ENCODE measurements at regions not wholly inside any gene's neighbourhood (a gene's known extent, or its start where the extent isn't known, plus 50 kb on each side); places are given as distances from the start of the nearest gene placed in this dataset.

- no peak for DNase-seq (ENCODE audit: low spot score)
Measured at GRCh38 chr18:67977067-67977616, 460.6 kb upstream of the DSEL start.

- no peak for DNase-seq (ENCODE audit: low spot score)
Measured at GRCh38 chr18:67973916-67974315, 457.4 kb upstream of the DSEL start.

DNA sequence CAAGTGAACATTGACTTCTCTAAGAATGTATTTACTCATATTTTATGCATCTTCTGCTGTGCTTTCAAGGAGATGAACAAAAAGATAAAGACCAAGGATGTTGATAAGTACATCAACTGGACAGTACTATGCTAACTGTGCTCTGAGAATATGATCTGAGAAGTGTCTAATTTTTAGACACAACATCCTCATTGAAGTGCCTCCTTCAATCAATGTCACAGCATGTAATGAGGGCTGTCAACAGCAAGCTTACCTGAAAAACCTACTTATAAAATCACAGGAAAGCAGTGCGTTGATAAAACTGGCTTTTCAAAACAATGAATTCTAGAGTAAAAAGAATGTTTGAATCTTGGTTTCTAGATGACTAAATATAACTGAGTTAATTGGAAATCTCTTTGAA, 452.9 kb upstream of the DSEL start:
- no peak for DNase-seq (ENCODE audit: low spot score)

DNA sequence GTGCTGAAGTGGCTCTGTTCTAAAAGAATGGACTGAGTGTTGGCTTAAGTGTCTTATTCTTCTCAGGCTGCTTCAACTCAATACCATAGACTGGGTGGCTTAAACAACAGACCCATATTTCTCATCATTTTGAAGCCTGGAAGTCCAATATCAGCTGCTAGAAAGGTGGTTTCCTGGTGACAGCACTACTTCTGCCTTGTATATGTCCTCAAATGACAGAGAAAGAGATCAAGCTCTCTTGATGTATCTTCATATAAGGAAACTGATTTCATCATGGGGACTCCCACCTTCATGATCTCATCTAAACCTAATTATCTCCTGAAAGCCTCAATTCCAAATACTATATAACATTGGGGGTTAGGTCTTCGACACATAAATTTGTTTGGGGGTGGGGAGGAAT, 449.7 kb upstream of the DSEL start:
- no peak for DNase-seq (ENCODE audit: low spot score)

- no peak for DNase-seq (ENCODE audit: low spot score)
Measured at GRCh38 chr18:67964462-67964861, 447.9 kb upstream of the DSEL start.

DNA sequence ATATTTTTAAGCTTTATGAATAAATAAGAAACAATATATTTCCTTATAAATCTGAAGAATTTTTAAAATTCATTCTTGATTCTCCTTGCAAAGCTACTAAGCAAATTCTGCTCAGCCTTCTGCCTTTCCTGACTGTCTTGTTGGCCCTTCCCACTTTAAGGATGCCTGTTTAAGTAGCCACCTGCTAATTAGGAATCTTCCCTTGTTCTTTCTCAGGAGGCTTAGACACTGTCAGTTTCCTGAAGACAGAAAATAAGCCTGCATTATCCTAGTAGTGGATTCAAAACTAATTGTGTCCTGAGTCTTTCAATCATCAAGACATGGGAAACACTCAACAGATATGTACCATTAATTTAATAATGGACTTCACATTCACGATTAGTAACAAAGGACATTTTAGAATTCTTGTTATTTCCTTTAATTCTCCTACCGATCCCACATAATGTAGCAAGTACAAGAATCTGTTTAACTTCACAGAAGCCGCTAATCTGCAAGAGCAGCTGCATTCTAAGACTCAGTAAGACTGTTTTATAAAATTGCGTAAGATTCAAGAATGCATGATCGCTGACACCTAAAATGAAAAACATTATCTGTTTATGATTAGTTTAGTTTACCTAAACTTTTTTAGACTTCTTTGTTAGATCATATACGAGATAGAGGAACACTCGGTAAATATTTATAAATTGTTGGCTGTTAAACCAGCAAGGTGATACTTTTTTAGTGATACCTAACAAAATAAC, 445.4 kb upstream of the DSEL start:
- no peak for DNase-seq (ENCODE audit: low spot score)

DNA sequence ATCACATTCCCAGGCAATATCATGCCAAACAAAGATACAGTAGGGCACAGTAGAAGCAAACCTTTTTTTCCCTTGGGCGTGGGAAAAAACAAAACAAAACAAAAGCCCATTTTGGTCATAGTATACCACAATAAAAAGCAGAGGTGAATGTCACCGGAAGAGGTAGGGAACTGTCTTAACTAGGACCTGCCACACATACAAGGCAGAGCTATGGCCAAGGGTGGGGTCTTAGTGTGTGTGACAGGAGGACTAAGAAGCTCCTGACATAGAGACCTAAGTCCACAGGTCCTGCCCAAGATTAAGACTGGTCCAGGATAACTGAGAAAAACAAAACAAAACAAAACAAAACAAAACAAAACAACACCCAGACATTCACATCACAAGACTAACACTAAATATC, 441.2 kb upstream of the DSEL start:
- no peak for DNase-seq (ENCODE audit: low spot score)

GRCh38 chr18:67954594-67954993, 438.1 kb upstream of the DSEL start:
- DNase-seq (ENCODE audit: low spot score) = no peak

DNA sequence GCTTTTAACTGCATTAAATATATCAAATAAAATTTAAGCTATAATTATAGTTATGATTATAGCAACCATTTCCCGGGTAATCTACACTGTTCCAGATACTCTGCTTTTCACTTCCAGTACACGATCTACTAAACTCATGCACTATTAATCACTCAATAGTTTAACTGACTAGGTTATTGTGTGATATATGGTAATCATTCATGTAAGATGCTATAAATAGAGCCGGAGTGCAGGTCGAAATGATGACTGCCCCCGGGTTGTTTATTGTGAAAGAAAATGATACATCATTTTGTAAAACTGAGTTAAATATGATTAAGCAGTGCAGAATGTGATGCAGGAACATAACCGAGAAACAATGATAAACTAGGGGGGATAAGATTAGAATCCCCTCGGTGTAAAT, 434.6 kb upstream of the DSEL start:
- no peak for DNase-seq (ENCODE audit: low spot score)

DNA sequence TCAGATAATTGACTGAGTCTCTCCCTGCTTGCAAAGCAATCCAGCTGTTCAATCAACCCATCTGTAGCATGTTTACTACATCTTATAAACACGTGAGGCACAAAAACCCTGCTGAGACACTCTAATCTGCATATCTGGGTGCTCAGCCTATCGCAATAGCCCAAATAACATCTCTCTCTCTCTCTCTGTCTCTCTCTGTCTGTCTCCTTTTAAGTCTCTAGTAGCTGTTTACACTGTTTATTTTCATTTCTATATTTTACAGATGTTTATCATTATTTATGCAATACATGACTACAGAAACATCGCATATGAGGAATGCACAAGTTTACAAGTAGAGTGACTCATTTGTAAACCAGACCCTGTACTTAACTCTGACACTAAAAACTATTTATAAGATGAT, 422.1 kb upstream of the DSEL start:
- no peak for DNase-seq (ENCODE audit: low spot score)

- no peak for DNase-seq (ENCODE audit: low spot score)
Measured at GRCh38 chr18:67935638-67936037, 419.1 kb upstream of the DSEL start.

- DNase-seq (ENCODE audit: low spot score) = no peak
Measured at GRCh38 chr18:67933271-67933670, 416.8 kb upstream of the DSEL start.

GRCh38 chr18:67932271-67932670, 415.8 kb upstream of the DSEL start:
- no peak for DNase-seq (ENCODE audit: low spot score)

DNA sequence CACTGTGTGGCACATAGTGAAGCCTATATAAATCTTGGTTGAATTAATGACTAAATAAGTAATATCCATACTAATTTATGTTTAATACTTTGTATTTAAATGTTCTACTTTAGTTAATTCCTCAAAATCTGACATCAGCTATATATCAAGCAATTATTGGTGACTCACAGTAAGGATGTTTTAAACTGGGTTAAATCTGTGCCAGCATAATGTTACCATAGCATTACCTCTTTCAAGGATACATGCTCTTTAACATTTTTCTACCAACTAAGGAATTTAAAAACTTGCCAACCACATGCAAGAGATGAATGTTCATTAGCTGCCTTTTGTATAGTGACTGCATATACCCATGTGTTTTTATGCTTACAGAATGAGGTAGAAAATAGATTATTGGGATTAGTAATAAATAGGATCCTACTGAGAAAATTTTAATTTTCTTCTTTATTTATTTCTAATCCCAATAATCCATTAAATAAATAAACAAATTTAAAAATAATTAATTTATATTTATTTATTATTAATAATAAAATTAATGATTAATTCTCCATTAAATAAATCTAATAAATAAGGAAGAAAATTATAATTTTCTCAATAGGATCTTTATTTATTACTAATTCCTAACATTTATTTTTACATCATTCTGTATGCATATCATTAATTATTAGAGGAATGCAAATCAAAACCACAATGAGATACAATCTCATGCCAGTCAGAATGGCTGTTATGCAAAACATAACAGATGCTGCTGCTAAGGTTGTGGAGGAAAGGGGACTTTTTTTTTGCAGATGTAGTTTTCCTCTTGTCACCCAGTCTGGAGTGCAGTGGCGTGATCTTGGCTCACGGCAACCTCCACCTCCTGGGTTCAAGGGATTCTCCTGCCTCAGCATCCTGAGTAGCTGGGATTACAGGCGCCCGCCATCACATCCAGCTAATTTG, 410.7 kb upstream of the DSEL start:
- DNase-seq (ENCODE audit: low spot score) = no peak

DNA sequence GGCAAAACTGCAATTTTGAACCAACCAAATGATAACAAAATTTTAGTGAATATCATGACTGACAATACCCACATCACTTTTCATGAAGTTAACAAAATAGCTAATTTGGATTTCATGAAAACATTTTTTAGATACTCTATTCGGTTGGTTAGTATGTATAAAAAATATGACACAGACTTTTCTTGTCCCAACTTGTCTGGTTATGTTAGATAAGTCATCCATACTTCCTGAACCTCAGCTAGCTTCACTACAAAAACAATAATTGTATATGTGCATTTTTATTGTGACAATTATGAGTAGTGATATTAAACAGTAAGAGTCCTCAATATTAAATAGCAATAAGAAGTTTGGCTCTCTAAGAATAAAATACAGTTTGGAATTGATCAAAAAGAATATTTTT, 408.1 kb upstream of the DSEL start:
- DNase-seq (ENCODE audit: low spot score) = no peak

- DNase-seq (ENCODE audit: low spot score) = no peak
Measured at GRCh38 chr18:67919316-67919715, 402.8 kb upstream of the DSEL start.

- DNase-seq (ENCODE audit: low spot score) = no peak
Measured at GRCh38 chr18:67916097-67916496, 399.6 kb upstream of the DSEL start.

- no peak for DNase-seq (ENCODE audit: low spot score)
Measured at GRCh38 chr18:67913040-67913439, 396.5 kb upstream of the DSEL start.

DNA sequence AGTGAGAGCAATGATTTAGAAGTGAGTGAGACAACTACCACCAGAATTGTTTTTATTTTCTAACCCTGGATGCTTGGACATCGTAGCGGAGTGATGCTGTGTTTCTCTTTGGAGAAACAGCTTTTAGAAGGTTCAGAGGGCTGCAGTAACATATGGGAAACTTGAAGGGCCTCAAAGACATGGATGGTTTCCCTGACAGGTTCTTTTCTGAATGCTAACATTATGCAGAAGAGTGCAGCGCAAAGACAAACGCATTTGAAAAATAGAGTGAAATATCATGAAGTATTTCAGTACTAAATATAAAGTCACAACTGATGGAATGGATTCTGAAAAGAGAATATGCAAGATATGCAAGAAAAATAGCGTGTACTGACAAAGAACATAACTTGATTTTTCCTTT, 385.1 kb upstream of the DSEL start:
- DNase-seq (ENCODE audit: low spot score) = no peak

- no peak for DNase-seq (ENCODE audit: low spot score)
Measured at GRCh38 chr18:67896451-67896850, 379.9 kb upstream of the DSEL start.

GRCh38 chr18:67893916-67894315, 377.4 kb upstream of the DSEL start:
- DNase-seq (ENCODE audit: low spot score) = no peak

DNA sequence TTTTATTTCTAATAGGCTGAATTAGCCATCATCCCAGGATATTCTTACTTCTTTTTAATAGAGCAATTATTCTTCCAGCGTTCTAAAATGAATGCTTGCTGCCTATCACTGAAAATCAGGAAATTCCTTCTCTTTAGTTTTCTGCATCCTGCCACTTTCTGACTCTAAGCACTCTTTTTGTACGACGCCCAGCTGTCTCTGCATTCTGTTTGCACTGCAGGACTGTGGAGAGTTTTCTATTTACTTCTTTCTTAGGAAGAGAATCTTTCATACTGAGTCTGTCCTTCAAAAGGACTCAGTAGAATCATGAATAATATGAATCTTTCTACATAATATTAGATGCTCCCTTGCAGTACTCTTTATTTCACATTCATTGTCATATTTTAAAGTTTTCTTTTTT, 360.4 kb upstream of the DSEL start:
- DNase-seq (ENCODE audit: low spot score) = no peak

DNA sequence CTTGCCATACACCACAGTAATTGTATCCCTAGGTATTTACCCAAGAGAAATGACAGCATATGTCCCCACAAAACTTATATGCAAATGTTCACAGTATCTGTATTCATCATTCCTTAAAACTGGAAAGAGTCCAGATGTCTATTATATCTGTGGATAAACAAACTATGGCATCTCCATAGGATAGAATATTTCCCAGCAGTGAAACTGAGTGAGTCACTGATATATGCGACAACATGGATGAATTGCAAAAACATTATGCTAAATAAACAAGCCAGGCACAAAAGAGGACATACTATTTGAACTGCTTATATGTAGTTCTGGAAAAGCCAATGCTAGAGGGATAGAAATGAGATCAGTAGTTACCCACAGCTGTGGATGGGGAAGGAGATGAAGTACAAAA, 359.4 kb upstream of the DSEL start:
- DNase-seq (ENCODE audit: low spot score) = no peak
